ENCODE measurements at regions not wholly inside any gene's neighbourhood (a gene's known extent, or its start where the extent isn't known, plus 50 kb on each side); places are given as distances from the start of the nearest gene placed in this dataset.

DNA sequence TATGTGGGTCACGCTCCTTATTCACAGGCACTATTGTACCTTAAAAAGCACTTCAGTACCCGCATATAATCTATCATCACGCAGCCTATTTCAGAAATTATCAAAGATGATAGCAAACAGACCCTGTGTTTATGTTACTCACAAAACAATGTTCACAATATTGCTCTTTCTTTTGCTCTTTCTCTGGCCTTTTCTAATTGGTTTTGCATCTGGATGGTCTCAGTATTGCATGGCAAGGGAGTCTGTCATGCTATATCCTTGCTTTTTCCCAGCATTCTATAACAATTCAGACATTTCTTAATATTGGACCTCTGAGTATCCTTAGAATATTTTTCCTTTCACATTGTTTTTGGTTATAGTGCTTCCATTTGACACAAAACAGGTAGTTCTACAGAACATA, 541.8 kb upstream of the KLF12 start:
- TF ChIP-seq, protein P1, sequence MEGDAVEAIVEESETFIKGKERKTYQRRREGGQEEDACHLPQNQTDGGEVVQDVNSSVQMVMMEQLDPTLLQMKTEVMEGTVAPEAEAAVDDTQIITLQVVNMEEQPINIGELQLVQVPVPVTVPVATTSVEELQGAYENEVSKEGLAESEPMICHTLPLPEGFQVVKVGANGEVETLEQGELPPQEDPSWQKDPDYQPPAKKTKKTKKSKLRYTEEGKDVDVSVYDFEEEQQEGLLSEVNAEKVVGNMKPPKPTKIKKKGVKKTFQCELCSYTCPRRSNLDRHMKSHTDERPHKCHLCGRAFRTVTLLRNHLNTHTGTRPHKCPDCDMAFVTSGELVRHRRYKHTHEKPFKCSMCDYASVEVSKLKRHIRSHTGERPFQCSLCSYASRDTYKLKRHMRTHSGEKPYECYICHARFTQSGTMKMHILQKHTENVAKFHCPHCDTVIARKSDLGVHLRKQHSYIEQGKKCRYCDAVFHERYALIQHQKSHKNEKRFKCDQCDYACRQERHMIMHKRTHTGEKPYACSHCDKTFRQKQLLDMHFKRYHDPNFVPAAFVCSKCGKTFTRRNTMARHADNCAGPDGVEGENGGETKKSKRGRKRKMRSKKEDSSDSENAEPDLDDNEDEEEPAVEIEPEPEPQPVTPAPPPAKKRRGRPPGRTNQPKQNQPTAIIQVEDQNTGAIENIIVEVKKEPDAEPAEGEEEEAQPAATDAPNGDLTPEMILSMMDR (conservative IDR thresholded peaks at IDR 0.05; ENCODE audit: control insufficient read depth, insufficient read depth, low read depth, low read length) = no peak
- no peak overlapping the region for H3K4me3 ChIP-seq (ENCODE audit: control insufficient read depth, low read depth, low read length)
- DNase-seq (ENCODE audit: low read depth) = no peak

DNA sequence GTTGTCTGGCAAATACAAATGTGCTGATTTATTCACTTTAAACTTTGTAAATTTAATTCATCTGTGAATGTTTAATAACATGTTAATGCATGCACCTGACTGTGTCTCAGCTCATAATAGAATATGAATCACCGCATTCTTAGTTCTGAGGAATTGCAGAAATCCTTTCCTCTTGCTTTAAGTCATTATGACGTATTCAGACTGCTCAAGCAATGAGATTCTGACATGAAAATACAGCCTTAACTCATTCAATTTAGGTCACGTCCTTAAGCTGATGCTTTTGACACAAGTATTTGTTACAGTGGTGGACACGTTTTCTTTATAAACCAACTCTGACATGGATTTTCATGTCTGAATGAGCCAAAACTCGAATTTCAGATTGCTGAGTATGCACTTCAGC, 541.0 kb upstream of the KLF12 start:
- DNase-seq (ENCODE audit: low read depth) = peak; percentile 36
- no peak overlapping the region for H3K4me3 ChIP-seq (ENCODE audit: control insufficient read depth, low read depth, low read length)
- TF ChIP-seq, protein P1 (conservative IDR thresholded peaks at IDR 0.05; ENCODE audit: control insufficient read depth, insufficient read depth, low read depth, low read length) = no peak

DNA sequence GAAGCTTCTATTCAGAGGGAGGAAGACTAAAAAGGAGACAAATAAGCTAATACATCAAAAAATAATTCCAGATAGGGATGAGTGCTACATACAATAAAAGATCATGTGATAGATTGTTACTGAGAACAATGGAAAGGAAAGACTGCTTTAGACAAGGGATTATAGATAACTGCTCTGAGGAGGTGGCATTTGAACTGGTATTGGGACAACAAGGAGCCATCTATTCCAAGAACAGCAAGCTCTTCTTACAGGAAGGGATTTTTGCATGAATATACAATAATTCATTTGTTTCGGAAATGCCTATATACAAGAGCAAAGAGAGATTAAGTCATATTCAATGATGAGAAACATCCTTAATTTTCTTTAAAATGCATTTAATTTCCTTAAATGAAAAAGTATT, 540.5 kb upstream of the KLF12 start:
- TF ChIP-seq, protein P1 (conservative IDR thresholded peaks at IDR 0.05; ENCODE audit: control insufficient read depth, insufficient read depth, low read depth, low read length) = no peak
- H3K4me3 ChIP-seq (ENCODE audit: control insufficient read depth, low read depth, low read length) = no peak overlapping the region
- no peak for DNase-seq (ENCODE audit: low read depth)

DNA sequence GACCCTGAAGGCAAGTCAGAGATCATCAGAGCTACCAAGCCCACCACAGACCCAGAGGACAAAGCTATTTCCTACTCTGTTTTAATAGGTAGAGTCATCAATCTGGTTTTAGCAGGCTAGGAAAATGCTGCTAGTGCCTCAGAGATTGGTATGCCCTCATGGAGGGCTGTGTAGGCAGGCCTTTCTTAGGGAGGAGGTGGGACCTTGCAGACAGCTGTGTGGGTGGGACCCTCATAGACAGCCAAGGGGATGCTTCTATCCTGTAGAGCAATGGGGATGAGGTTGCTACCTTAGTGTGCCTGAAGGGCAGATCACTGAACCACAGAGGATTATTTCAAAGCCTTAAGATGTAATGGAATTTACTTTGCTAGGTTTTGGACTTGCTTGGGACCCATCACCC, 534.9 kb upstream of the KLF12 start:
- H3K4me3 ChIP-seq (ENCODE audit: control insufficient read depth, low read depth, low read length) = no peak overlapping the region
- TF ChIP-seq, protein P1 (conservative IDR thresholded peaks at IDR 0.05; ENCODE audit: control insufficient read depth, insufficient read depth, low read depth, low read length) = no peak
- no peak for DNase-seq (ENCODE audit: low read depth)

DNA sequence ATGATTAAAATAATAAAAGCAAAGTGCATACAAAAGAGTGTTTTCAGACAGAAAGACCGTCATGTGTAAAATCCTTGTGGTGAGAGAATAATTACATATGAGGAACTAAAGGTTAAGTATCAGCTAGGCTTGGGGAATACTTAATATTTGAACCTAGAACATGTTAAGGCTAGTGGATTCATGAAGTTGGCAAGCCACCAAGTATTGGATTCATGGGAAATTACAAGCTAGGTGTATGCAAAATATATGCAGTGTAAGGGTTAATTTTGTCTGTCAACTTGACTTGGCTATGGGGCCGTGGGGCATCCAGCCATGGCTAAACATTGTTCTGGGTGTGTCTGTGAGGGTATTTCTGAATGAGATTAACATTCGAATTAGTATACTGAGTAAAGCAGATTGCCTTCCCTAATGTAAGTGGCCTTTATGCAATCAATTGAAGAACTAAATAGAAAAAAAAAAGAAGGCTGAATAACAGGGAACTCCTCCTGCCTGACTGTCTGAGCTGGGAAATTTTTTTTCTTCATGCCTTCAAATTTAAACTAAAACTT, 533.5 kb upstream of the KLF12 start:
- TF ChIP-seq, protein P1 (conservative IDR thresholded peaks at IDR 0.05; ENCODE audit: control insufficient read depth, insufficient read depth, low read depth, low read length) = no peak

DNA sequence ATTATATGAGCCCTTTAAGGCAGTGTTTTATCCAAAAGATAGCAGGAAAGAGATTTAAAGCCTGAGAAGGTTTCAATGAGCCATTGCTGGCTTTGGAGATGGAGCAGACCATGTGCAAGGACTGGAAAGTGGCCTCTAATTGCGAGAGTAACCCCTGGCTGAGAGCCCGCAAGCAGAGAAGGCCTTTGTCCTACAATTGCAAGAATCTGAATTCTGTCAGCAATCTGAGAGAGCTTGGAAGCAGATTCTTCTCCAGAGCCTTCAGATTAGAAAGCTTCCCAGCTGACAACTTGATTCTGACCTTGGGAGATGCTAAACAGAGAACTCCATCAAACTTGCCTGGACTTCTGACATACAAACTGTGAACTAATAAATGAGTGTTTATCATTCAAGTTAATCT, 528.7 kb upstream of the KLF12 start:
- H3K4me3 ChIP-seq (ENCODE audit: control insufficient read depth, low read depth, low read length) = no peak overlapping the region
- DNase-seq (ENCODE audit: low read depth) = peak; percentile 17
- TF ChIP-seq, protein P1 (conservative IDR thresholded peaks at IDR 0.05; ENCODE audit: control insufficient read depth, insufficient read depth, low read depth, low read length) = no peak

More for the DNA sequence above, 533.5 kb upstream of the KLF12 start:
- H3K4me3 ChIP-seq (ENCODE audit: control insufficient read depth, low read depth, low read length) = no peak overlapping the region
- no peak for DNase-seq (ENCODE audit: low read depth)

DNA sequence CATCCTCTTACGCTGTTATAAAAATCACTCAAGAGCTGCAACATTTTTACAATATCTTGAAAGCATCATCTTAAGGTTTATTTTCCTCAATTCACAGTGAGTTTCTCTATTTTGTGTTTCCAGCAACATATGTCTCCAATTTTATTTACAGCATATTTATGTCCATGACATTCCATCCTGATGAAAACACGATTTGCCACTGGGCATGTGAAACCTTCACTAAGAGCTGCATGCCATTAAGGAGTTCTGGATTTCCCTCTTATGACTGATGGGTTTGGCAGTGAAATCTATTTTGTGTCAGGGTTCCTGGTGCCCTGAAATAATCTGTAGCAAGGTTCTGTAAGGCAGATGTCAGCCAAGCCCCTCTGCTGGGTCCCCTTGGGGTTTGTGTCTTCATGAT, 527.6 kb upstream of the KLF12 start:
- H3K4me3 ChIP-seq (ENCODE audit: control insufficient read depth, low read depth, low read length) = no peak overlapping the region

More for the DNA sequence above, 527.6 kb upstream of the KLF12 start:
- peak; percentile 12 for DNase-seq (ENCODE audit: low read depth)
- TF ChIP-seq, protein P1 (conservative IDR thresholded peaks at IDR 0.05; ENCODE audit: control insufficient read depth, insufficient read depth, low read depth, low read length) = no peak
